ENCODE measurements at regions not wholly inside any gene's neighbourhood (a gene's known extent, or its start where the extent isn't known, plus 50 kb on each side); places are given as distances from the start of the nearest gene placed in this dataset.

GRCh38 chr13:65937251-65937650 is 1292.9 kb downstream of the PCDH9 start:
- no peaks in the 10 kb centered on the region for H3K9me3 ChIP-seq (replicated peaks in 1 of 3)
- intact Hi-C loops (cut with DNase I), result no loop called here
- no peaks in the 10 kb centered on the region for H3K4me1 ChIP-seq (replicated peaks in 1 of 2)
- H3K36me3 ChIP-seq (replicated peaks in 1 of 2), result no peaks in the 10 kb centered on the region
- H3K27ac ChIP-seq, result no peak overlapping the region
- no peak overlapping the region for H3K4me3 ChIP-seq
- DNase-seq, result no peak
- WGBS, 4 donors, result 57 to 62% (median 60%) methylated on average over 2 of the region's 2 CpGs
- no peak for TF ChIP-seq CTCF (IDR thresholded peaks at IDR 0.05)
- no peak for TF ChIP-seq POLR2A (IDR thresholded peaks at IDR 0.05)
- H3K27me3 ChIP-seq, result no peaks in the 10 kb centered on the region

GRCh38 chr13:65936249-65936648 is 1293.9 kb downstream of the PCDH9 start:
- Histone ChIP-seq H3K9me3 (replicated peaks in 1 of 3) (no peaks in the 10 kb centered on the region), H3K27ac (no peak overlapping the region), H3K4me3 (no peak overlapping the region), H3K36me3 (replicated peaks in 1 of 2) (no peaks in the 10 kb centered on the region), H3K27me3 (no peaks in the 10 kb centered on the region), H3K4me1 (replicated peaks in 1 of 2) (no peaks in the 10 kb centered on the region)
- TF ChIP-seq POLR2A (IDR thresholded peaks at IDR 0.05), result no peak
- TF ChIP-seq CTCF (IDR thresholded peaks at IDR 0.05), result no peak
- WGBS, 4 donors, result 71 to 90% (median 79%) methylated on average over 2 of the region's 2 CpGs
- DNase-seq, result no peak
- intact Hi-C loops (cut with DNase I), result no loop called here

- intact Hi-C loops (cut with DNase I), result no loop called here
- DNase-seq, result no peak
- H3K27me3 ChIP-seq, result no peaks in the 10 kb centered on the region
- WGBS, 4 donors, result 68 to 80% (median 73%) methylated on average over 4 of the region's 4 CpGs
- no peaks in the 10 kb centered on the region for H3K9me3 ChIP-seq (replicated peaks in 1 of 3)
- TF ChIP-seq POLR2A (IDR thresholded peaks at IDR 0.05) (no peak), CTCF (IDR thresholded peaks at IDR 0.05) (no peak)
- no peak overlapping the region for H3K27ac ChIP-seq
- H3K36me3 ChIP-seq (replicated peaks in 1 of 2), result no peaks in the 10 kb centered on the region
- no peaks in the 10 kb centered on the region for H3K4me1 ChIP-seq (replicated peaks in 1 of 2)
- H3K4me3 ChIP-seq, result no peak overlapping the region
These were observed 1297.4 kb downstream of the PCDH9 start for GRCh38 chr13:65932587-65933239.

- no peaks in the 10 kb centered on the region for H3K4me1 ChIP-seq (replicated peaks in 1 of 2)
- TF ChIP-seq CTCF (IDR thresholded peaks at IDR 0.05), result no peak
- no peaks in the 10 kb centered on the region for H3K36me3 ChIP-seq (replicated peaks in 1 of 2)
- H3K27ac ChIP-seq, result no peak overlapping the region
- H3K9me3 ChIP-seq (replicated peaks in 1 of 3), result no peaks in the 10 kb centered on the region
- no peak for DNase-seq
- WGBS, 4 donors, result 72 to 78% (median 77%) methylated on average over 2 of the region's 2 CpGs
- H3K27me3 ChIP-seq, result no peaks in the 10 kb centered on the region
- H3K4me3 ChIP-seq, result no peak overlapping the region
- intact Hi-C loops (cut with DNase I), result no loop called here
These were observed 1298.1 kb downstream of the PCDH9 start for GRCh38 chr13:65932013-65932412.
